ENCODE measurements at regions not wholly inside any gene's neighbourhood (a gene's known extent, or its start where the extent isn't known, plus 50 kb on each side); places are given as distances from the start of the nearest gene placed in this dataset.

- WGBS, 5 donors, result 88 to 100% (median 91%) methylated on average over 2 of the region's 2 CpGs
- Histone ChIP-seq H3K9me3 (peaks cover 0 to 13% (median 3%) of the 10 kb centered on the region in 4 donors), H3K36me3 (no peaks in the 10 kb centered on the region), H3K4me1 (no peaks in the 10 kb centered on the region), H3K27me3 (peaks cover 0 to 6% (median 0%) of the 10 kb centered on the region in 3 donors), H3K4me3 (no peak overlapping the region), H3K27ac (no peak overlapping the region)
- TF ChIP-seq POLR2A (IDR thresholded peaks at IDR 0.05) (no peak), CTCF (IDR thresholded peaks at IDR 0.05) (no peak), EP300 (IDR thresholded peaks at IDR 0.05) (no peak), POLR2AphosphoS5 (IDR thresholded peaks at IDR 0.05) (no peak)
- intact Hi-C loops (cut with DNase I; ENCODE audit: low total_unique reads), result no loop called here
- DNase-seq, result no peak
These were observed 56.6 kb downstream of the STYXL2 start for GRCh38 chr1:167150492-167150833.

GRCh38 chr1:167152192-167152876 lies 58.5 kb downstream of the STYXL2 start:
- Histone ChIP-seq H3K36me3 (no peaks in the 10 kb centered on the region), H3K27me3 (peaks cover 0 to 6% (median 0%) of the 10 kb centered on the region in 3 donors), H3K4me3 (no peak overlapping the region), H3K27ac (no peak overlapping the region), H3K9me3 (peaks cover 0 to 7% (median 2%) of the 10 kb centered on the region in 4 donors), H3K4me1 (no peaks in the 10 kb centered on the region)
- intact Hi-C loops (cut with DNase I; ENCODE audit: low total_unique reads), result no loop called here
- WGBS, 5 donors, result 55 to 72% (median 67%) methylated on average over 6 of the region's 6 CpGs
- TF ChIP-seq POLR2AphosphoS5 (IDR thresholded peaks at IDR 0.05) (no peak), EP300 (IDR thresholded peaks at IDR 0.05) (no peak), CTCF (IDR thresholded peaks at IDR 0.05) (no peak), POLR2A (IDR thresholded peaks at IDR 0.05) (no peak)
- no peak for DNase-seq

- no peaks in the 10 kb centered on the region for H3K4me1 ChIP-seq
- H3K27me3 ChIP-seq, result no peaks in the 10 kb centered on the region
- no peak overlapping the region for H3K27ac ChIP-seq
- H3K36me3 ChIP-seq, result no peaks in the 10 kb centered on the region
- intact Hi-C loops (cut with DNase I; ENCODE audit: low total_unique reads), result no loop called here
- 71 to 93% (median 87%) methylated on average over 4 of the region's 4 CpGs for WGBS, 5 donors
- TF ChIP-seq POLR2A (IDR thresholded peaks at IDR 0.05), result no peak
- no peak for TF ChIP-seq POLR2AphosphoS5 (IDR thresholded peaks at IDR 0.05)
- no peaks in the 10 kb centered on the region for H3K9me3 ChIP-seq
- no peak for DNase-seq
- no peak overlapping the region for H3K4me3 ChIP-seq
These were observed 62.6 kb downstream of the STYXL2 start for GRCh38 chr1:167156466-167156865.

- Histone ChIP-seq H3K9me3 (no peaks in the 10 kb centered on the region), H3K36me3 (no peaks in the 10 kb centered on the region), H3K4me1 (no peaks in the 10 kb centered on the region), H3K27me3 (no peaks in the 10 kb centered on the region), H3K4me3 (no peak overlapping the region), H3K27ac (no peak overlapping the region)
- DNase-seq, result no peak
- 84 to 89% (median 85%) methylated on average over 2 of the region's 2 CpGs for WGBS, 5 donors
- intact Hi-C loops (cut with DNase I; ENCODE audit: low total_unique reads), result no loop called here
- TF ChIP-seq POLR2A (IDR thresholded peaks at IDR 0.05) (no peak), CTCF (IDR thresholded peaks at IDR 0.05) (no peak), POLR2AphosphoS5 (IDR thresholded peaks at IDR 0.05) (no peak), EP300 (IDR thresholded peaks at IDR 0.05) (no peak)
These were observed 63.2 kb downstream of the STYXL2 start for GRCh38 chr1:167157114-167157513.

- no peak for TF ChIP-seq POLR2A (IDR thresholded peaks at IDR 0.05)
- TF ChIP-seq CTCF (IDR thresholded peaks at IDR 0.05), result no peak
- TF ChIP-seq POLR2AphosphoS5 (IDR thresholded peaks at IDR 0.05), result no peak
- TF ChIP-seq EP300 (IDR thresholded peaks at IDR 0.05), result no peak
- intact Hi-C loops (cut with DNase I; ENCODE audit: low total_unique reads), result no loop called here
- H3K36me3 ChIP-seq, result no peaks in the 10 kb centered on the region
- no peak overlapping the region for H3K4me3 ChIP-seq
- WGBS, 5 donors, result 55 to 75% (median 60%) methylated on average over 6 of the region's 6 CpGs
- no peak overlapping the region for H3K27ac ChIP-seq
- H3K4me1 ChIP-seq, result no peaks in the 10 kb centered on the region
- H3K9me3 ChIP-seq, result no peaks in the 10 kb centered on the region
- H3K27me3 ChIP-seq, result no peaks in the 10 kb centered on the region
- DNase-seq, result no peak
These were observed 62.4 kb upstream of the POU2F1 start for GRCh38 chr1:167158111-167158812.
